ENCODE measurements at regions not wholly inside any gene's neighbourhood (a gene's known extent, or its start where the extent isn't known, plus 50 kb on each side); places are given as distances from the start of the nearest gene placed in this dataset.

- WGBS, 2 donors: 80 to 85% methylated on average over 4 of the region's 4 CpGs
- DNase-seq (ENCODE audit: low spot score in 2 of 2): no peak
These were observed 72.8 kb upstream of the NEIL3 start for GRCh38 chr4:177236886-177237285.

GRCh38 chr4:177237291-177237690 is 72.4 kb upstream of the NEIL3 start:
- no peak overlapping the region for H3K4me3 ChIP-seq (ENCODE audit: low read depth, poor library complexity, severe bottlenecking)
- TF ChIP-seq POLR2A (IDR thresholded peaks at IDR 0.05): no peak
- TF ChIP-seq, protein P1, sequence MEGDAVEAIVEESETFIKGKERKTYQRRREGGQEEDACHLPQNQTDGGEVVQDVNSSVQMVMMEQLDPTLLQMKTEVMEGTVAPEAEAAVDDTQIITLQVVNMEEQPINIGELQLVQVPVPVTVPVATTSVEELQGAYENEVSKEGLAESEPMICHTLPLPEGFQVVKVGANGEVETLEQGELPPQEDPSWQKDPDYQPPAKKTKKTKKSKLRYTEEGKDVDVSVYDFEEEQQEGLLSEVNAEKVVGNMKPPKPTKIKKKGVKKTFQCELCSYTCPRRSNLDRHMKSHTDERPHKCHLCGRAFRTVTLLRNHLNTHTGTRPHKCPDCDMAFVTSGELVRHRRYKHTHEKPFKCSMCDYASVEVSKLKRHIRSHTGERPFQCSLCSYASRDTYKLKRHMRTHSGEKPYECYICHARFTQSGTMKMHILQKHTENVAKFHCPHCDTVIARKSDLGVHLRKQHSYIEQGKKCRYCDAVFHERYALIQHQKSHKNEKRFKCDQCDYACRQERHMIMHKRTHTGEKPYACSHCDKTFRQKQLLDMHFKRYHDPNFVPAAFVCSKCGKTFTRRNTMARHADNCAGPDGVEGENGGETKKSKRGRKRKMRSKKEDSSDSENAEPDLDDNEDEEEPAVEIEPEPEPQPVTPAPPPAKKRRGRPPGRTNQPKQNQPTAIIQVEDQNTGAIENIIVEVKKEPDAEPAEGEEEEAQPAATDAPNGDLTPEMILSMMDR (IDR thresholded peaks at IDR 0.05): no peak
- no peak for DNase-seq (ENCODE audit: low spot score in 2 of 2)
- WGBS, 2 donors: 85 to 86% methylated on average over 2 of the region's 2 CpGs
- intact Hi-C loops (cut with DNase I; ENCODE audit: low total_unique reads): no loop called here

More at GRCh38 chr4:177236886-177237285, 72.8 kb upstream of the NEIL3 start:
- TF ChIP-seq, protein P1 (IDR thresholded peaks at IDR 0.05): no peak
- TF ChIP-seq POLR2A (IDR thresholded peaks at IDR 0.05): no peak
- intact Hi-C loops (cut with DNase I; ENCODE audit: low total_unique reads): no loop called here
- no peak overlapping the region for H3K4me3 ChIP-seq (ENCODE audit: low read depth, poor library complexity, severe bottlenecking)

GRCh38 chr4:177239477-177239876 is 70.2 kb upstream of the NEIL3 start:
- TF ChIP-seq, protein P1 (IDR thresholded peaks at IDR 0.05): no peak
- no peak for TF ChIP-seq POLR2A (IDR thresholded peaks at IDR 0.05)
- H3K4me3 ChIP-seq (ENCODE audit: low read depth, poor library complexity, severe bottlenecking): no peak overlapping the region
- 78 to 81% methylated on average over 1 of the region's 1 CpG for WGBS, 2 donors
- DNase-seq (ENCODE audit: low spot score in 2 of 2): no peak
- intact Hi-C loops (cut with DNase I; ENCODE audit: low total_unique reads): no loop called here

DNA sequence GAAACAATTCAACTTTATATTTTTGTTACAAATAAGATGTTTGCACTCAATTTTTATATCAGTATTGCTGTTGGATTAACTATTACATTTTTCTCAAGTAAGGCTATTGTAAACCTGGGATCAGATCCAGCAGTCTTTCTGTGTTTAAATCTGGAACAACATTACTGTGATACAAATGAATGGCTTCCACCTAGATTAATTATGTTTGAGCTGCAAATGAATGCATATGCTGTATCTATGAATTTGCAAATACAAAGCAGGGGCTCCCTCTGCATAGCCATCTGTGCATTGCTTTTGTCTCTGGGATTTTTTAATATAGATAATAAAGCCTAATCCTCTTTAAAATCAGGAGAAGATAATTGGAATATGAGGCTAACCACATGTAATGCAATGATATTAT is 69.8 kb upstream of the NEIL3 start:
- H3K4me3 ChIP-seq (ENCODE audit: low read depth, poor library complexity, severe bottlenecking): no peak overlapping the region
- no peak for DNase-seq (ENCODE audit: low spot score in 2 of 2)
- intact Hi-C loops (cut with DNase I; ENCODE audit: low total_unique reads): no loop called here
- TF ChIP-seq POLR2A (IDR thresholded peaks at IDR 0.05): no peak
- TF ChIP-seq, protein P1 (IDR thresholded peaks at IDR 0.05): no peak

DNA sequence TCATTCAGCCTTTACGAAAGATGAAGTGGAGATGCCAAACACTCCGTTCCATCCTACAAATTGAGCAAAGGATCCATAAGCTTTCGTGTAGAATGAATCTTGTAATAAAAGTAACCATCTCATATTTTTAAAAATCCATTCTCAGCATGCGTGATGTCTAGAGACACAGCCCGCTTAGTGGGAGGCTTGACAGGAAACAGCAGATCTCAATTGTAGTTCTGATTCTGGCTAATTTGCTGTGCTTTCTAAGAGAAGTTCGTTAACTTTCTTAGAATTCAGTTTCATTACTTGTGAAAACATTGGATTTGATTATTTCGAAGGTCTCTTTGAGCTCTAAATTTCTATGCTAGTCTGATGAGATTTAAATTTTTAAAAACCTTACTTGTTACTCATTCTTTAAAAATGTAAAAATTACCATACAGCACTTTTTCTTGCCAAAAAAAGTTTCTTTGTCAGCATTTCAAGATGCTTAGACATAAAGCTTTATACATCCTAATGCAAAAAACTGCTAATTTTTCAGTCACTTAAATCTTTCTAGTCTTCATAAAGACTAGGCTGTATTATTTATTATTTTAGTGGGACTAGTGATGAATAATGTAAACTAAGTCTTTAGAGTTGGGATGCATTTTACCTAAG is 66.9 kb upstream of the NEIL3 start:
- no peak for DNase-seq (ENCODE audit: low spot score in 2 of 2)
- no peak for TF ChIP-seq POLR2A (IDR thresholded peaks at IDR 0.05)
- TF ChIP-seq, protein P1 (IDR thresholded peaks at IDR 0.05): no peak
- intact Hi-C loops (cut with DNase I; ENCODE audit: low total_unique reads): no loop called here
- WGBS, 2 donors: 90 to 93% methylated on average over 7 of the region's 7 CpGs
- H3K4me3 ChIP-seq (ENCODE audit: low read depth, poor library complexity, severe bottlenecking): no peak overlapping the region
